GM06990 (cell line): ENCODE measurements at regions not wholly inside any gene's neighbourhood (a gene's known extent, or its start where the extent isn't known, plus 50 kb on each side); places are given as distances from the start of the nearest gene placed in this dataset.

Experiments
- DNase-seq: peaks from one replicate; pipeline ENCODE4 v3.0.0-alpha.2; 2011; ENCODE audit not compliant: insufficient read length; ENCODE audit errors: extremely low read depth
- H3K27me3 ChIP-seq: replicated peaks from 2 replicates; pipeline ENCODE4 v1.6.0; 2011; ENCODE audit warnings: low read length; ENCODE audit not compliant: control insufficient read depth, insufficient read depth
- H3K36me3 ChIP-seq: 2 replicates; pipeline ENCODE4 v1.5.1; 2011; ENCODE audit warnings: low read length; ENCODE audit not compliant: control insufficient read depth, insufficient read depth
- H3K4me3 ChIP-seq: replicated peaks from 2 replicates; pipeline ENCODE4 v1.5.1; 2011; ENCODE audit warnings: low read depth, mild to moderate bottlenecking, control low read depth, low read length
- CTCF ChIP-seq: IDR thresholded peaks from 2 replicates; pipeline ENCODE4 v1.5.1; 2011; ENCODE audit warnings: low read length, control low read depth, mild to moderate bottlenecking, inconsistent platforms; ENCODE audit not compliant: insufficient read depth, poor library complexity, severe bottlenecking

GRCh38 chr10:56871160-56871668 is 510.2 kb upstream of the ZWINT start:
- Histone ChIP-seq H3K4me3 (no peak overlapping the region), H3K27me3 (no peaks in the 10 kb centered on the region), H3K36me3 (no peaks in the 10 kb centered on the region)
- DNase-seq, result no peak
- TF ChIP-seq CTCF, result no peak

DNA sequence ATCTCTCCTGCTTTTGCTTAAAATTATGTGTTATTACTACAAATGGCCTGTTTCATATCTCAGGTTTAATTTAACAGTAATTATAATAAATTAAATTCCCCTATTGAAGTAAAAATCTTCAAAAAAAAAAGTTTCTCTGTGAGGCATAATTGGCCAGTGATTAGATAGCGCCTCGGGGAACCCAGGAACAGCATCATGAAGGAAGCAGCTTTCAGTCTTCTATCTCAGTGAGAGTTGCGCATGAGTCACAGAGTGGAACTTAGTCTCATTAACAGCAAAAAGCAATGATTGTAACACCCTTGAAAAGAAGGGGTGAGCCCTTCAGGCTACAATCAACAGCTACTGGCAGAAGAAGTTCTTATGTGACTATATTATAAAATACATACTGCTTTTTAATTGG is 506.2 kb upstream of the ZWINT start:
- TF ChIP-seq CTCF, result no peak
- Histone ChIP-seq H3K36me3 (no peaks in the 10 kb centered on the region), H3K27me3 (no peaks in the 10 kb centered on the region), H3K4me3 (no peak overlapping the region)
- DNase-seq, result no peak

- H3K4me3 ChIP-seq, result no peak overlapping the region
- H3K27me3 ChIP-seq, result no peaks in the 10 kb centered on the region
- no peaks in the 10 kb centered on the region for H3K36me3 ChIP-seq
- TF ChIP-seq CTCF, result no peak
- DNase-seq, result no peak
These were observed 495.5 kb upstream of the ZWINT start for GRCh38 chr10:56856569-56856968.

DNA sequence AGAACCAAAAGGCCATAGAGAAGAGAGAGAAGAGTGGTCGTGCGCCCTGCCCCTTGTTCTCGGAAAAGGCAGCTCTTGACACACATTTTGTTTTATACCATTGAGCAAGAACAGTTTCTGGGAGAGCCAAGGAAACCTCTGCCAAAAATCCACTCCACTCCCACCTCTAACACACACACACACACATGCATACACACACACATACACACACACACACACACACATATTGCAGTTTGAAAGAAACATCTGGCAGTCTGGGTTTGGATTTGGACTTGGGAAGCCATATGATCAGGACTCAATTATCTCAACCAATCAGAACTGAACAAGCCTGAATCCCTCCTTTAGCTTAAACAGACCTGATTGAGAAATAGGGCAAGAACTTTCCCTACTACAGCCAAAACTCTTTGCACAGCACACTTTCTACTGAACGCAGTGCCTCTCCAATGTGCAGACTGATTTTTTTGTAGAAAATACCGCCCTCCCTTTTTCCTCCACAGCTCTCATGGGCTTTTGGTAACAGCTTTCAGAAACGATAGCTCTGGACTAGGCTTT is 484.0 kb upstream of the ZWINT start:
- TF ChIP-seq CTCF, result no peak
- no peak for DNase-seq
- H3K27me3 ChIP-seq, result no peaks in the 10 kb centered on the region
- no peak overlapping the region for H3K4me3 ChIP-seq
- no peaks in the 10 kb centered on the region for H3K36me3 ChIP-seq

GRCh38 chr10:56836659-56837058 is 475.6 kb upstream of the ZWINT start:
- Histone ChIP-seq H3K4me3 (no peak overlapping the region), H3K36me3 (no peaks in the 10 kb centered on the region), H3K27me3 (no peaks in the 10 kb centered on the region)
- TF ChIP-seq CTCF, result no peak
- DNase-seq, result no peak

GRCh38 chr10:56831681-56832080 is 470.6 kb upstream of the ZWINT start:
- DNase-seq, result no peak
- no peak for TF ChIP-seq CTCF
- Histone ChIP-seq H3K4me3 (no peak overlapping the region), H3K27me3 (no peaks in the 10 kb centered on the region), H3K36me3 (no peaks in the 10 kb centered on the region)
